ENCODE measurements at regions not wholly inside any gene's neighbourhood (a gene's known extent, or its start where the extent isn't known, plus 50 kb on each side); places are given as distances from the start of the nearest gene placed in this dataset.
A peak's percentile ranks its signal among the peaks of the same experiment; 100 is the strongest.

- Mint-ChIP-seq H3K36me3 (ENCODE audit: low read depth, unreplicated experiment) (peaks cover 8% of the 10 kb centered on the region), H3K4me3 (ENCODE audit: unreplicated experiment) (no peak overlapping the region), H3K27ac (ENCODE audit: unreplicated experiment) (peak overlapping the region; percentile 48), H3K4me1 (ENCODE audit: unreplicated experiment) (peaks cover 15% of the 10 kb centered on the region), H3K27me3 (ENCODE audit: unreplicated experiment) (no peaks in the 10 kb centered on the region), H3K9me3 (ENCODE audit: unreplicated experiment) (no peaks in the 10 kb centered on the region)
- DNase-seq (ENCODE audit: low spot score): no peak
- TF ChIP-seq, protein P1, sequence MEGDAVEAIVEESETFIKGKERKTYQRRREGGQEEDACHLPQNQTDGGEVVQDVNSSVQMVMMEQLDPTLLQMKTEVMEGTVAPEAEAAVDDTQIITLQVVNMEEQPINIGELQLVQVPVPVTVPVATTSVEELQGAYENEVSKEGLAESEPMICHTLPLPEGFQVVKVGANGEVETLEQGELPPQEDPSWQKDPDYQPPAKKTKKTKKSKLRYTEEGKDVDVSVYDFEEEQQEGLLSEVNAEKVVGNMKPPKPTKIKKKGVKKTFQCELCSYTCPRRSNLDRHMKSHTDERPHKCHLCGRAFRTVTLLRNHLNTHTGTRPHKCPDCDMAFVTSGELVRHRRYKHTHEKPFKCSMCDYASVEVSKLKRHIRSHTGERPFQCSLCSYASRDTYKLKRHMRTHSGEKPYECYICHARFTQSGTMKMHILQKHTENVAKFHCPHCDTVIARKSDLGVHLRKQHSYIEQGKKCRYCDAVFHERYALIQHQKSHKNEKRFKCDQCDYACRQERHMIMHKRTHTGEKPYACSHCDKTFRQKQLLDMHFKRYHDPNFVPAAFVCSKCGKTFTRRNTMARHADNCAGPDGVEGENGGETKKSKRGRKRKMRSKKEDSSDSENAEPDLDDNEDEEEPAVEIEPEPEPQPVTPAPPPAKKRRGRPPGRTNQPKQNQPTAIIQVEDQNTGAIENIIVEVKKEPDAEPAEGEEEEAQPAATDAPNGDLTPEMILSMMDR (IDR thresholded peaks at IDR 0.05; ENCODE audit: unreplicated experiment): no peak
Measured at GRCh38 chr5:172583931-172584511, 57.0 kb upstream of the NEURL1B start.

DNA sequence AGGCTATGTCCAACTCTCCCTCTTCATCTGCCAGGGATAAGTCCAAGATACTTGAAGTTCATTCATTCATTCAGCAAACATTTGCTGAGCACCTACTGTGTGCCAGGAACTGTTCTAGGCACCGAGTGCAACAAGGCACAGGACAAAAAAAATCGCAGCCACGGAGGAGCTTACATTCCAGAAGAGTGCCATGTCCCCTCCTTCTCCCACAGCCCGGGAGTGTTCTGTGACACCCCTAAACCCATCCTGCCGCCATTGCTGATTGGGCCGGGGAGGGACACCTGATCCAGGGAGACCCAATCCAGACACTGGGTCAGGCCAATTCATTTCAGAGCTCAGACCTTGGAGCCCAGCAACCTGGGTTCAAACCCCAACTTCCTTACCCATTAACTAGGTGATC is 58.1 kb upstream of the NEURL1B start:
- Mint-ChIP-seq H3K27ac (ENCODE audit: unreplicated experiment) (no peak overlapping the region), H3K4me3 (ENCODE audit: unreplicated experiment) (no peak overlapping the region), H3K9me3 (ENCODE audit: unreplicated experiment) (no peaks in the 10 kb centered on the region), H3K27me3 (ENCODE audit: unreplicated experiment) (no peaks in the 10 kb centered on the region), H3K4me1 (ENCODE audit: unreplicated experiment) (peaks cover 15% of the 10 kb centered on the region), H3K36me3 (ENCODE audit: low read depth, unreplicated experiment) (peaks cover 8% of the 10 kb centered on the region)
- DNase-seq (ENCODE audit: low spot score): no peak
- TF ChIP-seq, protein P1 (IDR thresholded peaks at IDR 0.05; ENCODE audit: unreplicated experiment): no peak

- Mint-ChIP-seq H3K4me1 (ENCODE audit: unreplicated experiment) (peaks cover 15% of the 10 kb centered on the region), H3K9me3 (ENCODE audit: unreplicated experiment) (no peaks in the 10 kb centered on the region), H3K36me3 (ENCODE audit: low read depth, unreplicated experiment) (peaks cover 3% of the 10 kb centered on the region), H3K4me3 (ENCODE audit: unreplicated experiment) (no peak overlapping the region), H3K27ac (ENCODE audit: unreplicated experiment) (no peak overlapping the region), H3K27me3 (ENCODE audit: unreplicated experiment) (peaks cover 5% of the 10 kb centered on the region)
- DNase-seq (ENCODE audit: low spot score): no peak
- TF ChIP-seq, protein P1 (IDR thresholded peaks at IDR 0.05; ENCODE audit: unreplicated experiment): no peak
Measured at GRCh38 chr5:172581315-172581714, 59.7 kb upstream of the NEURL1B start.

DNA sequence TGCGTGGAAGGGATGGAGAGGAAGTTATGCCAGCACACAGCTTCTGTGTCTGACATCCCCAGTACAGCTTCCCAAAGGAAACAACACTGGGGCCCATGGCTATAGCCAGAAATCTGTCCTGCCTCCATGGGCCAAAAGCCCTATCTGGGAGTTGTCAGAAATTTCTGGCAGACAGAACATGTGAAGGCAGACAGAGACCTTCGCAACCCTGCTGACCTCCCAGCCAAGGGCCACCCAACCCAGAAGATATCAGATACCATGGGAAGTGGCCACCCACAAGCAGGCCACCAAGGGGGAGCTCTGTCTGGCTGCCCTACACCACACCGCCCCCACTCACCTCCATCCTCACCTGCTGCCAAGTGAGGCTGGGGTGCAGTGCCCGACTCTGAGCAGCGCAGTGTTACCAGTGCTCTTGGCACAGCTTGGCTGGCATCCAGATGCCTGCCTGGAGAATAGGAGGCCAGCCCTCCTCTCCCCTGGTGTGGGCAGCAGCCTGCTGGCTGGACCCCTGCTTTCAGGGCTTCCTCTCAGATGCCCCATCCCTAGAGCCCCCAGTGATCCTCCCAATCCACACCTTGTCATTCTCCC is 61.6 kb upstream of the NEURL1B start:
- no peak overlapping the region for H3K27ac Mint-ChIP-seq (ENCODE audit: unreplicated experiment)
- TF ChIP-seq, protein P1 (IDR thresholded peaks at IDR 0.05; ENCODE audit: unreplicated experiment): no peak

DNA sequence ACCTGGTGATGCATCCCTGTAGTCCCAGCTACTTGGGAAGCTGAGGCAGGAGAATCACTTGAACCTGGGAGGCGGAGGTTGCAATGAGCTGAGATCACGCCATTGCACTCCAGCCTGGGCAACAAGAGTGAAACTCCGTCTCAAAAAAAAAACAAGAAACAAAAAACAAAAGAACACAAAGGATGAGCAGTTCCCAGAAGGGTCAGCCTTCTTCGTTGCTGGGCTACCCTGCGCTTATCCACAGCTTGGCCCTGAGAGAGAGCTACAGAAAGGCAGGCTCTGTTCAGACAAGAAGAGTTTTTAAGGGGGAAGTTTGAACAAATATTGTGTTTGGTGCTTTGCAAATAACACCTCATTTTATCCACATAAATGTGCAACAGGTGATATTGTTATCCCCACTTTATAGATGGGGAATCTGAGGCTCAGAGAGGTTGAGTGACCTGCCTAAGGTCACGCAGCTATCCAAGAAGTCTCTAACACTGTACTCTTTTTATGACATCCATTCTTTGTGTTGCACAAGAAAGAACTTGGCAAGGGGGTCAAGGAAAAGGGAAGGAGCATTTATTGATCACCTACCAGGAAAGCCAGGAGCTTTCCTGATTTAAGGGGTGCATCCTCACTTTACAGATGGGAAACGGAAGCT is 63.7 kb upstream of the NEURL1B start:
- DNase-seq (ENCODE audit: low spot score): no peak
- H3K4me1 Mint-ChIP-seq (ENCODE audit: unreplicated experiment): peaks cover 3% of the 10 kb centered on the region
- H3K9me3 Mint-ChIP-seq (ENCODE audit: unreplicated experiment): no peaks in the 10 kb centered on the region
- no peak overlapping the region for H3K4me3 Mint-ChIP-seq (ENCODE audit: unreplicated experiment)
- H3K27ac Mint-ChIP-seq (ENCODE audit: unreplicated experiment): no peak overlapping the region
- peaks cover 5% of the 10 kb centered on the region for H3K27me3 Mint-ChIP-seq (ENCODE audit: unreplicated experiment)
- H3K36me3 Mint-ChIP-seq (ENCODE audit: low read depth, unreplicated experiment): no peaks in the 10 kb centered on the region
- TF ChIP-seq, protein P1 (IDR thresholded peaks at IDR 0.05; ENCODE audit: unreplicated experiment): no peak

More for the DNA sequence above, 61.6 kb upstream of the NEURL1B start:
- Mint-ChIP-seq H3K27me3 (ENCODE audit: unreplicated experiment) (peaks cover 5% of the 10 kb centered on the region), H3K36me3 (ENCODE audit: low read depth, unreplicated experiment) (peaks cover 3% of the 10 kb centered on the region), H3K9me3 (ENCODE audit: unreplicated experiment) (no peaks in the 10 kb centered on the region), H3K4me3 (ENCODE audit: unreplicated experiment) (no peak overlapping the region), H3K4me1 (ENCODE audit: unreplicated experiment) (peaks cover 15% of the 10 kb centered on the region)
- DNase-seq (ENCODE audit: low spot score): no peak
